ENCODE measurements at regions not wholly inside any gene's neighbourhood (a gene's known extent, or its start where the extent isn't known, plus 50 kb on each side); places are given as distances from the start of the nearest gene placed in this dataset.

DNA sequence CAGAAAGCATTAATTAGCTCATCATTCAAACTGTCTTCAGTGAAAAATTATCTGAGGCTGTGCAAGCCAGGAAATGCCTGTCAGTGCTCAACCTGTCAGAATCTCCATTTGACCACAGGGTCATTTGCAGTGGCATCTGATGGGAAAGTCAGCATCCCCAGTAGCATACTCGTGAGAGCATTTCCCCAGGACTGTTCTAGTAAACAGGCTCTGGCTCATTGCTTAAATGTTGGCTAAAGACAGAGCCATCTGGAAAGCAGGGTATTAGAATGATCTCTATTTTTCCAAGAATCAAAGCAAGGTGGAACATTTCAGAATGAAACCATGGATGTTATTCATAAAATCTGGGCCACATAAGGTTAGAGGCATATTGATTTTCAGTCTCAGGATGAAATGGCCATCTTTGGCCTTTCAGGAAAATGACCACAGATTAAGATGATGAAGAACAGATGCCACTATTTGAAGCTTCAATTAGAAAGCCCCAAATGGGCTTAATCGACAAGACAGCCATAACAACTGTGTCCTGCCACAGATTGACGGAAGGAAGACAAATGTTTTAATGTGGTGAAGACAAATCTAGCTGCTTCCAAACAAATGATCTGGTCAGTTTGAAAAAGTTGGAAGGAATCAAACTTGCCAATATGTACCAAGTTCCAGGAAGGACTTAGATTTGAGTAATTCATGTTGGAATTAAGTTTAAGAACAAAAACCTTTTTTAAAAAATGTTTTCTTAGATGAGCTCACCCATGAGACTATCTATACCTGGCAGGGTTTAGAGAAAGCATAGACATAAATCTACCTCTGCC, 94.0 kb upstream of the FAR2 start:
- DNase-seq = no peak

DNA sequence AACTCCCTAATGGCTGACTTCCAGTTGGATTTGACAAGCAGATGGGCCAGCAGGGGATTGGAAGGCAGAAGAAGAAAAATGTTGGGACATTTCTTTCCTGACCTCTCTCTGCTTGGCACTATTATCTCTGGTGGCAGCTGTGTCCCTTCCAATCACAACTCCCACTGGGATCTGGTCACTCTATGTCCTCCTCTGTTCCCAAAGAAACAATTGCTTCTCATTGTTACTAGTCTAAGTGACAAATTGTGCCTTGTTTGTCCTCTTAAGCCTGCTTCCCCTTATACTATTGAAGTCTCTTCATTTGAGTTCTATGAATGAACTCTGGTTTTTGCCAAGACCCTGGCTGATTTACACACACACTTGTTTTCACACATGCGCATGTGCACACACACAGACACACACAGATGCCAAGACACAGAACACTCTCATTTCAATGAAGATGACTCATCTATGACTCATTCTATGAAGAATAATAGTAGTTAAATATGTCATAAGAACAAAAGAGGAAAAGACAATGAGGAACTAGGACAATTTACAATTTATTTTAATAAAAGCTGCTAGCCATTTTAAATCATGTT, 83.0 kb upstream of the FAR2 start:
- DNase-seq = peak; percentile 9

DNA sequence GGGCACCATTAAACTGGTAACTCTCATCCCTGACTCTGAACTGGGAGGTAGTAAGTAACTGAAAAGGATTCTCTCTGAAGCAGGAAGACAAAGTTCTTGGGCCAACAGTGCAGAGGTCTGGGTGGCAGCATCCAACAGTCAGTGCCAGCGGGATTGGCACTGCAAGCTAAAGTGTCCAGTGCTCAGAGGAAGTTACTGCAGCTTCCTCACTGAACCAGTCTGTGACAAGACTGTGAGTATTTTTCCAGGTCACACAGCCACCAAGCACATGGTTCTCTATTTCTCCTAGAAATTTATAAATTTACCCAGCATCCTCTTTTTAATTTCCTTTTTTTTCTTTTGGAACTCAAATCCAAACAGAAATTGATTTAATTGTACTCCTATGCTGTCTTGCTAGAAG, 81.6 kb upstream of the FAR2 start:
- no peak for DNase-seq

DNA sequence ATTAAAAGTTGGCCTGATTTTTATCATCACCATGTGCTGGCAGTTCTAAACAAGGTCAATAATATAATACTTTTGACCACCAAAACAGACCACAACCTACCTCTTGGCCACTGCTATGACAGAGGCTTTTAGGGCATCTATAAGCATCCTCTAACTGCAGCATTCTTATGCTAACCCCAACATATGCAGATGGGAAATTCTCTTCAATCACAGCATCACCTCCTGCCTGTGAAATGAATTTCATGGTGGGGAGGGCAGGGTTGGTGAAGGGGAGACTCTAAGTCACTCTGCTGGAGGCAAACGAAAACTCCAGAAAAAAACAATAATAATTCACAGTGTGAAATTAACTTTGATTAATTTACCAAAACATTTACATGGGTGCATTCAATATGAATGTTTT, 78.8 kb upstream of the FAR2 start:
- DNase-seq = no peak

DNA sequence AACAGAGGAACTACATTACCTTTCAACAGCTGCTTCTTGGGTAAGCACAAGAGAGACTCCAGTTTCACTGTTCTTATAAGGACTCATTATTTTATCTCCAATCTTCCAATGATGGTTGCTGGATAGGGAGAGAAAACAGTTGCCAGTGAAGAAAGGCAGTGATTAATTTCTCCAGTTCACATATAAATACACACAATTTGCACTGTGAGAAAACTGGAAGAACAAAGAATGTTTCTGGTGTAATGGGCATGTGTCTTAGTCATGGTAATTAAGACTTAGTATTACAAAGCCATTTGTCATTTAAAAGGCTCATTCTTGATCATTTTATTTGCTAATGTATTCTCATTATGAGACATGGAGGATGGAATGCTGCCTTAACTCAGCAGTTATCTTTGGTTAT, 78.0 kb upstream of the FAR2 start:
- DNase-seq = no peak

DNA sequence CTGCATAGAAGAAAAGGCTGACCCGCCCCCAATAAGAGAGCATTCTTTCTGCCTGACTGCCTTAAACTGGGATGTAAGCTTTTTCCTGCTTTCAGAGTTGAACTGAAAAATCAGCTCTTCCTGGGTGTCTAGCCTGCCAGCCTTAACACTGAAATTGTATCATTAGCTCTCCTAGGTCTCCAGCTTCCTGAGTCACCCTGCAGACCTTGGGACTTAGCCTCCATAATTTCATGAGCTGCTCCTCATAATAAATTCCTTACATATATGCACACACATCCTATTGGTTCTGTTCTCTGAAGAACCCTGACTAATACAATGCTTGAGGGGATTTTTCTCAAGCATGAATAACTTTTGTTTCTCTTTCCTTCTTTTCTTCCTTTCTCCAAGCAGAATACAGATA, 76.4 kb upstream of the FAR2 start:
- no peak for DNase-seq

DNA sequence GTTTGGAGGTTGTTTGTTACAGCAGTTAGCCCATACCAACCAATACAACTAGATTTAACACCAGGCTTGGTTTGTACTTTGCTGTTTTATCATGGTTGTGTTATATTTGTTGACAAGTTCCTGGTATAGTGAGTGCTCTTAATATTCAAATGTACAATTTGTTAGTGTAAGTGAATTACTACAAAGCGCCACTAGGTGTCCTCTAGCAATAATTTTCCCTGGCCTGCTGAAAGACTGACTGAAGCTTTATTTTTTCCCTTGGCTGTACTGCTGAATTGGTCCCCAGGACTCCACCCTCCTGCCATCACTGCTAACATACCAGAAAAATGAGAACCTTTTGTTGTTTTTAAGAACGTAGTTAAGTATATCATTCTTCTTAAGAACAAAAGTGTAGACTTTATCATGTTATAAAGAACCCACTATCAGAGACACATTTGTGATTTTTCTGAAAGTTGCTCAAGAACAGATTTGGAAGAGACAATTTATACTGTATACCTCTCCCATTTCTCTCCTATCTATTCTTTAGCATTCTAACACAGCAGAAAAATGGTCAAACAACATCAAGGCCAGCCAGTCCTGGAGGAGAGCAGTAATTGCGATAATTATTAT, 75.3 kb upstream of the FAR2 start:
- DNase-seq = peak; percentile 87

DNA sequence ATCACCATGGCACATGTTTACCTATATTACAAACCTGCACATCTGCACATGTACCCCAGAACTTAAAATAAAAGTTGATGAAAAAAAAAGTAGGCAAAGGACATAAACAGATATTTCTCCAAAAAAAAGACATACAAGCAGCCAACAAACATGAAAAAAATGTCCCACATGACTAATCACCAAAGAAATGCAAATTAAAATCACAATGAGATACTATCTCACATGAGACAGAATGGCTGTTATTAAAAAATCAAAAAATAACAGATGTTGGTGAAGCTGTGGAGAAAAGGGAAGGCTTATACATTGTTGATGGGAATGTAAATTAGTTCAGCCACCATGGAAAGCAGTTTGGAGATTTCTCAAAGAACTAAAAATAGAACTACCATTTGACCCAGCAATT, 68.0 kb upstream of the FAR2 start:
- no peak for DNase-seq

DNA sequence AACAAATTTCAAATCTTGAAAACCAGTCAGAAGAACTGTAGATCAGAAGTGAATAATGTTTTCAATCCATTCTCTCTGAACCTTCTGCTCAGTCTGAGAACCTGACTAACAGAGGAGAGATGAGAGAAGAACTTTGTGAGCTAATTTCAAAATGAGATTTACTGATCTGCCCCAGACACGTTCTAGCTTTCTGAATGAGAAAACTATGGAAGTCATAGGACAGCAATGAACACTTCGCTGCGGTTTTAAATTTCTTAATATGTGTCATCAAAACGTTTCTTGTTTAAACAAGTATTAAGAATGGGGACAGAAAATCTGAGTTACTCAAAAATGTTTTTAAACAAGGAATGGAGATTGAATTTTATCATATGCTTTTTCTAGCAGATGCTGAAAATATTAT, 66.6 kb upstream of the FAR2 start:
- no peak for DNase-seq

DNA sequence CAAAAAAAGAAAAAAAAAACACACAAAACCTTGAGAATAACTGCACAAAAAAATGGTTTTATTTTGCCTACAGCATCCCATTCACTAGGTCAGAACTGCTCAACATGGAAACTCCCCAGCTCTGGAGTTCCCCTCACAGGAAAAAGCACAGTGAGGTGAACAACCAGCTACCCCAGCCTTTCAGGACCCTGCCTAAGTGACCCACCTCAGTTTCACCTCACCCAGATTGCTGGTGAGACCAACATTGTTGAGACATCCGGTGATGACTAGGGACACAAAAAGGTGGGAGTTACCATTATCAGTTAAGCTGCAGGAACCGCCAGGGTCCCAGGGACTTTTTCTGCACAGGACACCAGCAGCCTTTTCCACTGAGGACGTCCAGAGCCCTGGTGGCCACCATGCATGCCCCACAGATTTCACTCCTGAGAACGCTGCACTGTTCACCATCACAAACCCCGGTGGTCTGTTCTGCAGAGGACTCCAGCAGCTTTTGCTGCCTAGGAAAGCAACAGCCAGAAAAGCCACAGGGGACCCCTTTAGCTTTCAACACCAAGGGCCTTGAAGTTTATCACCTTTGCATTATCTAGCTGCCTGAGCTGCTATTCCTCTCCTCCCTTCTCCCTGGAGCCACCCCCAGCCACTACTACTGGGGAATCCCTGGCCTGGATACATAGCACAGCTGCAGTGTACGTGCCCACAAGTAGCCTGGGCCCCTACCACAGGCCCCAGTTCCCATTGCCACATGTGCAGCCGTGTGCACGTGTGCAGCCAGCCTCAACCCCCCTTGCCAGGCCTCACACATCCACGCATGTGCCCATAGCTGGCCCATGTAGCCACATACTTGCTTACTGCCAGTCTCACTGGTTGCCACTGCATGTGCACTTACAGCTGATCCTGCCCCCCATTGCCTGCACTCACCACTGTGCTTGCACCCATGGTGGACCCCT, 62.5 kb upstream of the FAR2 start:
- DNase-seq = no peak

DNA sequence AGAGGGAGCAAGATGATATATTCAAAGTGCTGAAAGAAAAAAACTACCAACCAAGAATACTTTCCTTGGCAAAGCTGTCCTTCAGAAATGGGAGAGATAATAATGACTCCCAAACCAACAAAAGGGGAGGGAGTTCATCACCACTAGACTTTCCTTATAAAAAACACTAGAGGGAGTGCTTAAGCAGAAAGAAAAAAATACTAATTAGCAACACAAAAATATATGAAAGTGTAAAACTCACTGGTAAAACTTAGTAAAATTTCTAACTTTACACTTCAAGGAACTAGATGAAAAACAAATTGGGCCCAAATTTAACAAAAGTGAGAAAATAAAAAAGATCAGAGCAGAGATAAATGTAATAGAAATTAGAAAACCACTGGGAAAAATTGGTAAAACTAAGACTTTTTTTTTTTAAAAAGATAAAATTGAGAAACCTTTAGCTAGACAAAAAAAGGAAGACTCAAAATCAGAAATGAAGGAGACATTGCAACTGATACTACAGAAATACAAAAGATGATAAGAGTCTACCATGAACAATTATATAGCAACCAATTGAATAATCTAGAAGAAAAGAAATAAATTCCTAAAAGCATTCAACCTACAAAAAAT, 60.4 kb upstream of the FAR2 start:
- DNase-seq = peak; percentile 64
